ENCODE measurements at regions not wholly inside any gene's neighbourhood (a gene's known extent, or its start where the extent isn't known, plus 50 kb on each side); places are given as distances from the start of the nearest gene placed in this dataset.
A peak's percentile ranks its signal among the peaks of the same experiment; 100 is the strongest.

- DNase-seq, result no peak
Observed at GRCh38 chr10:27599546-27599945, 95.4 kb downstream of the RAB18 start.

GRCh38 chr10:27600930-27601329 is 96.8 kb downstream of the RAB18 start:
- DNase-seq, result no peak

- no peak for DNase-seq
Observed at GRCh38 chr10:27601503-27601902, 97.4 kb downstream of the RAB18 start.

DNA sequence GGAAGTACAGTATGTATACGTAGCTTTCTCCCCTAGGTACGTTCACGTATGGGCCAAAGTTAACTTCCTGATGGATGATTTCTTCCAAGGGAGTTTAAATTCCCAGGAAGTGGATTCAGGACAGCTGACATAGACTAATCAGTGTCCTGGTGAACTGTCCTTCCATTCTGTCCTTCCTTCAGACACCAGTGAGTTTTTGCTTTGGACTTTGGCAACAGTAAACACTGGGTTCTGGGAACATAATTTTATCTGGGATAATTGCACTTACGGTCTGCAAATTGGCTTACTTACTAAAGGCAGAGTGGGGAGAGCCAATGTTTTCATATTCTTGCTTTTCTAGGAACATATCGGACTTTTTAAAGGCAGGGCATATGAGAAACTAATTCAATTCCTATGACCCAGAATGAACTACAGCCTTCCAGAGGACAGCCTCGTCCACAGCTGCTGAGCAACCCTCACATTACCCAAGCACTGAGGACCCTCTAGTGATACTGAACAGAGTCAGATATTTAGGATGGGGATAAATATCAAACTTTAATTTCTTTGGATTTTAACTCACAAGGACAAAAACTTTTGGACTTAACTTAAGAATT is 97.9 kb downstream of the RAB18 start:
- DNase-seq, result no peak

DNA sequence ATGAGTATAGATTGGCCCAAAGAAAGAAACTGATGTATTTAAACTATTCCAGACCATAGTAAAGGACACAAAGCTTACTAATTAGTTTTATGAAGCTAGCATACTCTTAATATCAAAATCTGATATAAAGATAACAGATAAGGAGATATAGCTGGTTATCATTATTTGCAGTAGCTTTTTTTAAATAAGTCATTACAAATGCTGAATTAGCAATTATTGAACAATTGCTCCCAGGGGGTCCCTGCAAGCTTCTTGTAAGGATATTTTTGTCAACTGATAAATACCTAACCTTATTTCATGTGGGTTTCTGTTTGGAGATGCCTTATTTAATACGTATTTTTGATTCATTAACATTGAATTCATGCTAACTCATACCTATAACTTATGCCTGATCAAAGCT is 99.0 kb downstream of the RAB18 start:
- DNase-seq, result no peak

DNA sequence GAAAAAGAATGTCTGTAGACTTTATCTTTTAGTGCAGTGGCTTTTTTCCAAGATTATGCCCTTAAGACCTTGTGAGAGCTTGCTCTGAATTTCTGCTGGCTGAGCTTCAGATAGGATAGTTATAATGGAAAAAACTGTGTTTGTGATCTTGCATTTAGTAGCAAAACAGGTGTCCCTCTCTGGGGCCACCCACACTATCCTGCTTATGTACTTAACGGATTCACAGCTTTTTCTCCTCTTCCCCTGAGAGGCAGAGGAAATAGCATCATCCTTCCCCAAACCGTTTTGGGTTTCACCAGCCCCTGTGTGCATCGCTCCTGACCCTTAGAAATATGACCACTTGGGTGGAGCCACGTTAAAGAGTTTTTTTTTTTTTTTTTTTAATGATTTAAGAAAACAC is 101.2 kb downstream of the RAB18 start:
- no peak for DNase-seq

DNA sequence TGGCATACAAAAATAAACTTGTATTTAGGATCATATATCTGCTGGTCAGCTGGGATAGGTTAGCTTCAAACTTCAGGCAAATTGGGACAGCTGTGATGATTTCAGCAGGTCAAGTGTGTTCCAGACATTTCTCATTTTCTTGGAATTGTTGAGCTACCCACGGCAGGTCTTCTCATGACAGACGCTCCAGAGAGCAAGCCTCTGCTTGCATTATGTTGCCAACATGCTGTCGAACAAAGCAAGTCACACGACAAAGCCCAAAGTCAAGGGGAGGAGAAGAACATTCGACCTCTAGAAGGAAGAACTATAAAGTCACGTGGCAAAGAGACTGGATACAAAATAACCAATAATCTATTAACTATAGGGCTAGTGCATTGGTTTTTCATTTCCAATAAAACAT is 103.5 kb downstream of the RAB18 start:
- no peak for DNase-seq

- DNase-seq, result no peak
Observed at GRCh38 chr10:27611236-27611635, 107.1 kb downstream of the RAB18 start.

- DNase-seq, result no peak
Observed at GRCh38 chr10:27611744-27612550, 107.8 kb downstream of the RAB18 start.

DNA sequence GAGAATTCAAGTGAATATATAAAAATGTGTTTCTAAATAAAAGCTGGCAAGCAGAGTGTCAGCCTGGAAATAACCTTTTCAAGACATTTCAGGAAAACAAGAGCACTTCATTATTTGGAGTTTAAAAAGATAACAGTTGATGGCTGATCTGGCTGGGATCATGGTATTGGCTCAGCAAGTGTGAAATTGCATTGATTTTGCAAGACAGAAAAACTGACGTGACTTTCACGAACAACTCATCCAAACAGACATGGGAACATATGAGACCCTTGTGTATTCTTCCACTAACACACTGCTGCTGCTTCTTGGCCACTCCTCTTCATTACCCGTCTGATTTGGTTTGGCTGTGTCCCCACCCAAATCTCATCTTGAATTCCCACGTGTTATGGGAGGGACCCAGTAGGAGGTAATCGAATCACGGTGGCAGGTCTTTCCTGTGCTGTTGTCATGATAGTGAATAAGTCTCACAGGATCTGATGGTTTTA is 108.5 kb downstream of the RAB18 start:
- DNase-seq, result no peak

DNA sequence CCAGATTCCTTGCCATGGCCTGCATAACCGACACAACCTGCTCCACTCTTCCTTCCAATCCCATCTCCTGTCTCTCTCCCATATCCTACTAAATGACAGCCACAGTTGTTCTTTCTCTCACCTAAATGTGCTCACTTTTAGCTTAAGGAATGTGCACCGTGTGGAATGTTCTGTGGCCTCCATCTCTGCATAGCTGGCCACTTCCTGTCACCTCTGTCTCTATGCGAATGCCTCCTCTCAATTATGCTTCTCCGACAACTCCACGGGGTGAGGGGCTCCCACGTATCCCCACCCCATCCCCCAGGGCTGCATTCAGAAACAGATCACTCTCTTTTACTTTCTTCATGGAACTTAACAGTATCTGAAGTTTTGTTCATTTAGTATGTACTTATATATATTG is 110.7 kb downstream of the RAB18 start:
- DNase-seq, result no peak

DNA sequence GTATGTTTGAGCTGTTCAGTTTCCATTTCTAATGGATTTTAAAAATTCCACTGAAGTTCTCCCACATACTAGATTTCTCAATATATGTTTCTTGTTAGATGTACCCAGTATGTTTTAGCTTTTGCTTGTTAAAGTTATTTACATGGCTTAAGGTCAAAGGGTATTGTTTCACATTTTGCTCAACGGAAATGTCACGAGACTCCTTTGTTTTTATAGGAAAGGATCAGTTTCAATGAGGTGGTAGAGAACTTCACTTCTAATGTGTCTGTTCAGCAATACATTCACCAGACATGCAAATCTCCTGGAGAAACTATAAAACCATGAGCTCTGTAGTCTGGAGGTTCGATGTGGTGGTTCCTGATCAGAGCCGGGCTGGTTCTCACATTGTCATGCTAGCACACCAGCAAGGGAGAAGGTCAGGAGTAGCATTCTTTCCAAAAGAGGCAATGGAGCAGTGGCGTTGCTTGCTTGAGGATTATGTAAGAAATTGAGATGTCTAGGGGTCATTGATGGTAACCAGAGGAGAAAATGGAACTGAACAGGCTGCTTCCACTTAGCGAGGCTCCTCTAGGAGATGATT is 114.0 kb downstream of the RAB18 start:
- no peak for DNase-seq

- no peak for DNase-seq
Observed at GRCh38 chr10:27618906-27619305, 114.8 kb downstream of the RAB18 start.

DNA sequence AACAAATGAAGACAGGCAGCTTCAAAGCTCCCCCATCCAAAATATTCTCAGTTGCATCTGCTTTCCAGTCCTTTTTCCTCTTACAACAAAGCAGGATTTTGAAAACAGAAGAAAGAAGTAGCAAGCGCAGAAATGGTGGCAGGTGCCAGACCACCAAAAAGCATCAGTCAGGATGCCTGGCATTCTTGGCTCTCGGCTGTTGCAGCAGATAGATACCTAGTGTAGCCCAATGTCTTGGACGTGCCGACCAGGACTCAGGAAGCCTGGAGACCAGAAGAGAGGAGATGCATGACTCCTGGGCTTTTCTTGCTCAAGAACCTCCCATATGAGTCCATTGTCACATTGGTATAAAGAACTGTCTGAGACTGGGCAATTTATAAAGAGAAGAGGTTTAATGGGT is 115.2 kb downstream of the RAB18 start:
- DNase-seq, result no peak

DNA sequence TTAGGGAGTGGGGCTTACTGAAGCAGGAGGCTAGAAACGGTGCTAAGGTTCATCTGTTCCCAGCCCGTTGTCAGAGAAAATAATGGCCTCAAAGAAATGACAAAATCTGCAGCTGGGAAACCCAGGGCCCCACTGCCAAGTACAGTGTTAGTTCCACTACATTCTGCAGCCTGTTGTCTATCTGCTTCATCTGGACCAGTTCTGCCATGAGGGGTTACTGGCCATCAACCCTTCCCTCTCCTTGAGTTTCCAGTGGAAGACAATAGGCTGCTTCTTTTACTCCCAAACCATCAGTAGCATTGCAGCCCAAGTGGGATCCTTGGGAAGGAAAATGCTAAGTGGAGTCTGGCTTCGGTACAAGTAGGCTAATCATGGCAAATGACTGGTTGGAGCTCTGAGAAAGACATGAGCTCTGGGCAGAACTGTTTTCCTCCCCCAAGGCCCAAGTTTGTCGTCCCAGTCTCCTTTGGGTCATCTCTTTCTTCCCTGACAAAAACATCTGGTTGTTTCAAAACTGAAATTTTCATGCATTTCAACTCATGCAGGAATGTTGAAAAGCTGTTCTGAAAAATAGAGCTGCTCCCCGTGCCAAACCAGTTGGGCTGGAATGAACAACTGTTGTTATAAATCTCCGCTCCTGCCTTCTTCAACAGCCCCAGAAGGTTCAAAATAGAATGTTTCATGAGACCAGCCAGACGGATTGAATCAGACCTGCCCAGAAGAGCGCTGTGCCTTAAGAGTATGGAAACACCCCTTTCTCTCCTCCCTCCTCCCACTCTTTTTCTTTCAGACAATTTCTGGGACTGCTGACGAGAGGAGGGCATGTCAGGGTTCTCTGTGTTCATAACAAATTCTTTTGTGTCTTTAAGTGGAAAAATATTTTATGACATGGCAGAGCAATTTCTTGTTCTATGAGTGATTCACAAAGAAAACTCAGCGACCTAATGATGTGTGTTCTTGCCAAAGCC is 116.6 kb downstream of the RAB18 start:
- peak; percentile 91 for DNase-seq

DNA sequence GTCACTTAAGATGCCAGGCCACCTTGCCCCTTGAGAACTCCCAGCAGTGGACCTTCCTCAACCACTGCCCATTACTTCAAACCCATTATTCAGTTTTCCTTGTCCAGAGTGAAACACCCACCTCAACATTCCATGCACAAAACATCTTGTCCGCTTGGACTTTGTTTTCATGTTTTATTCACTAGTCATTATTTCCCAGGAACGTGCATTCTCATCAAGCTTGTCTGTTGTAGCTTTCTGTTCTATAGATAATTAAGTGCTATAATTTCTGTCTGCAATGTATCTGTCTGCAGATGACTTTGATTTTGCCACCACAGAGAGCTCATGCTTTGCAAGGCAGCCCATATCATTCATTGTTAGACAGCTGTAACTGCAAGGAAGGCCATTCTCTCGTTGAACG is 117.4 kb downstream of the RAB18 start:
- DNase-seq, result no peak

DNA sequence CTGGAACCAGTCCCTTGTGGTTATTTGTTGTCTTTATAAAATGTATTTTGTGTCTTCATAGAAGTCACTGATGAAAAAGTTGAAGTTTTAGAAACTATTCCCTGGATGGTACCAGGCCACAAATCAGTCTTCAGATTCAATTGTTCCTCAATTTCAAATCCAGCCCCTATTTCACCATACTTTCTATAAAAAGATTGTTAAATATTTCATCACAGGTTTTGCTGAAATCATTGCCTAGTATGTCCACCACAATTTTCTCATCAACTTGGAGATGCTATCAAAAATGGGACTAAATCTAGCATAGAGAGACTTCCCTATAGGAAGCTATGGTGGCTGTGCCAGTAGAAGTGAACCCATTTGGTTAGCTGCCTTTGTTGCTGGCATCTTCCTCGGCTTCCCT is 118.5 kb downstream of the RAB18 start:
- DNase-seq, result no peak

All from femur (tissue), 1 donor.